Lower lobe of right lung (tissue), 2 donors: ENCODE measurements at regions not wholly inside any gene's neighbourhood (a gene's known extent, or its start where the extent isn't known, plus 50 kb on each side); places are given as distances from the start of the nearest gene placed in this dataset.

ENCODE experiments used
- ATAC-seq, 2 donors: fragments of 200-7000 bp; cut with Tn5 transposase; one replicate each; pipeline ENCODE4 v1.9.1; 2020 to 2022; ENCODE audit warnings: mild to moderate bottlenecking in 2 of 2, moderate library complexity in 2 of 2
- DNase-seq: peaks from one replicate; pipeline ENCODE4 v3.0.0-alpha.2; 2020
- H3K27ac ChIP-seq: fragments of 200-600 bp; one replicate; pipeline ENCODE4 v1.8.0; 2022
- H3K27me3 ChIP-seq: fragments of 200-600 bp; one replicate; pipeline ENCODE4 v1.8.0; 2022; ENCODE audit warnings: low read depth
- H3K36me3 ChIP-seq: fragments of 200-600 bp; one replicate; pipeline ENCODE4 v1.8.0; 2022; ENCODE audit warnings: mild to moderate bottlenecking
- H3K4me1 ChIP-seq: fragments of 200-600 bp; one replicate; pipeline ENCODE4 v1.8.0; 2022
- H3K4me3 ChIP-seq: fragments of 200-600 bp; one replicate; pipeline ENCODE4 v1.8.0; 2022; ENCODE audit warnings: mild to moderate bottlenecking
- H3K9me3 ChIP-seq: fragments of 200-600 bp; one replicate; pipeline ENCODE4 v1.8.0; 2022
- CTCF ChIP-seq: fragments of 200-600 bp; IDR thresholded peaks from one replicate; pipeline ENCODE4 v1.8.0; 2022; ENCODE audit warnings: antibody characterized with exemption, mild to moderate bottlenecking
- intact Hi-C: fragments of 100-400 bp; cut with DNase I; formaldehyde crosslinking; loops from one replicate; pipeline ENCODE4 v1.11.0; 2022
- donor health status: DM: no; HTN: yes; CAD: no; lungs with severe emphysema.

GRCh38 chr2:144261336-144261735 is 258.6 kb downstream of the ZEB2 start:
- H3K4me1 ChIP-seq: no peaks in the 10 kb centered on the region
- DNase-seq (no peak), ATAC-seq (no peak)
- no peaks in the 10 kb centered on the region for H3K27me3 ChIP-seq
- no peaks in the 10 kb centered on the region for H3K36me3 ChIP-seq
- TF ChIP-seq CTCF: no peak
- H3K9me3 ChIP-seq: peaks cover 16% of the 10 kb centered on the region
- no peak overlapping the region for H3K4me3 ChIP-seq
- intact Hi-C loops: no loop called here
- H3K27ac ChIP-seq: no peak overlapping the region

GRCh38 chr2:144259332-144259731 is 260.6 kb downstream of the ZEB2 start:
- no peak for DNase-seq
- TF ChIP-seq CTCF: no peak
- intact Hi-C loops: no loop called here
- H3K27ac ChIP-seq: no peak overlapping the region
- ATAC-seq: no peak
- peaks cover 22% of the 10 kb centered on the region for H3K9me3 ChIP-seq
- H3K36me3 ChIP-seq: no peaks in the 10 kb centered on the region
- H3K27me3 ChIP-seq: no peaks in the 10 kb centered on the region
- no peak overlapping the region for H3K4me3 ChIP-seq
- no peaks in the 10 kb centered on the region for H3K4me1 ChIP-seq

GRCh38 chr2:144258154-144258553 is 261.8 kb downstream of the ZEB2 start:
- Histone ChIP-seq H3K27ac (no peak overlapping the region), H3K36me3 (no peaks in the 10 kb centered on the region), H3K9me3 (peaks cover 34% of the 10 kb centered on the region), H3K4me1 (no peaks in the 10 kb centered on the region), H3K27me3 (no peaks in the 10 kb centered on the region), H3K4me3 (no peak overlapping the region)
- no peak for TF ChIP-seq CTCF
- ATAC-seq (no peak), DNase-seq (no peak)
- intact Hi-C loops: no loop called here

- no peak for TF ChIP-seq CTCF
- intact Hi-C loops: no loop called here
- no peaks in the 10 kb centered on the region for H3K27me3 ChIP-seq
- ATAC-seq (no peak), DNase-seq (no peak)
- H3K4me3 ChIP-seq: no peak overlapping the region
- H3K36me3 ChIP-seq: no peaks in the 10 kb centered on the region
- no peaks in the 10 kb centered on the region for H3K4me1 ChIP-seq
- no peak overlapping the region for H3K27ac ChIP-seq
- peaks cover 44% of the 10 kb centered on the region for H3K9me3 ChIP-seq
Observed at GRCh38 chr2:144256996-144257707, 262.8 kb downstream of the ZEB2 start.

GRCh38 chr2:144254342-144255235 is 265.3 kb downstream of the ZEB2 start:
- TF ChIP-seq CTCF: no peak
- ATAC-seq (no peak), DNase-seq (no peak)
- Histone ChIP-seq H3K9me3 (peaks cover 46% of the 10 kb centered on the region), H3K4me3 (no peak overlapping the region), H3K27me3 (no peaks in the 10 kb centered on the region), H3K36me3 (no peaks in the 10 kb centered on the region), H3K4me1 (no peaks in the 10 kb centered on the region), H3K27ac (no peak overlapping the region)
- intact Hi-C loops: no loop called here
